H1 (cell line): ENCODE measurements at regions not wholly inside any gene's neighbourhood (a gene's known extent, or its start where the extent isn't known, plus 50 kb on each side); places are given as distances from the start of the nearest gene placed in this dataset.

Experiments used
- CTCF ChIA-PET: fragments of 300-600 bp; sonication (Branson Sonifier 250); formaldehyde crosslinking; loops from one replicate; lab custom pipeline; 2021; ENCODE audit not compliant: partially characterized antibody; lab: Charles Lee
- POLR2A ChIA-PET: fragments of 300-600 bp; sonication (Branson Sonifier 250); formaldehyde crosslinking; loops from one replicate; lab custom pipeline; 2021; ENCODE audit warnings: inconsistent platforms; ENCODE audit not compliant: partially characterized antibody; lab: Charles Lee
- DNase-seq, 2 experiments: peaks; one replicate each; pipeline versions ENCODE4 v3.0.0 to v3.0.0-alpha.2; 2010 to 2022; ENCODE audit warnings: low spot score in 2 of 2, low read depth in 1 of 2, mixed read lengths in 1 of 2
- FAIRE-seq: peaks from 2 replicates; lab custom pipeline; 2011; peaks lifted over from hg19 to GRCh38; lab: Jason Lieb, UNC
- H2AFZ ChIP-seq: 2 replicates; pipeline ENCODE4 v1.8.1; 2012; ENCODE audit warnings: low read length, inconsistent platforms
- H2AK5ac ChIP-seq: 2 replicates; pipeline ENCODE4 v1.6.1; 2013; ENCODE audit warnings: low read depth, low read length
- H2BK120ac ChIP-seq: replicated peaks from 2 replicates; pipeline ENCODE3; 2013; ENCODE audit warnings: low read depth, low read length, inconsistent platforms
- H2BK12ac ChIP-seq: 2 replicates; pipeline ENCODE4 v1.6.1; 2013; ENCODE audit warnings: low read depth, low read length
- H2BK15ac ChIP-seq: 2 replicates; pipeline ENCODE4 v1.6.1; 2013; ENCODE audit warnings: low read length
- H2BK20ac ChIP-seq: 2 replicates; pipeline ENCODE4 v1.6.1; 2013; ENCODE audit warnings: low read length
- H2BK5ac ChIP-seq: 2 replicates; pipeline ENCODE4 v1.6.1; 2013; ENCODE audit warnings: low read depth, low read length
- H3K14ac ChIP-seq: 2 replicates; pipeline ENCODE4 v1.6.1; 2013; ENCODE audit warnings: inconsistent platforms; ENCODE audit not compliant: insufficient read length
- H3K18ac ChIP-seq: 2 replicates; pipeline ENCODE4 v1.6.1; 2013; ENCODE audit warnings: low read length; ENCODE audit errors: extremely low read depth
- H3K23ac ChIP-seq: 2 replicates; pipeline ENCODE4 v1.6.1; 2013; ENCODE audit warnings: inconsistent platforms; ENCODE audit not compliant: insufficient read length
- H3K23me2 ChIP-seq: 2 replicates; pipeline ENCODE4 v1.6.1; 2013; ENCODE audit warnings: low read depth, low read length
- H3K27ac ChIP-seq: 2 replicates; pipeline ENCODE4 v1.6.1; 2011; ENCODE audit warnings: low read depth, low read length, inconsistent platforms
- H3K27me3 ChIP-seq, 4 experiments: replicated peaks in 1 of 4; 1 replicate in 1 of 4; 2 replicates in 3 of 4; pipeline versions ENCODE4 v1.6.1 to v1.8.1; 2011 to 2013; ENCODE audit warnings: low read length in 3 of 4, mild to moderate bottlenecking in 3 of 4, inconsistent platforms in 2 of 4, mixed read lengths in 2 of 4, moderate library complexity in 1 of 4; ENCODE audit not compliant: control insufficient read depth in 3 of 4, insufficient read depth in 3 of 4; ENCODE audit errors: extremely low read depth in 1 of 4
- H3K36me3 ChIP-seq, 4 experiments: 2 replicates each; pipeline versions ENCODE4 v1.6.1 to v1.8.1; 2011 to 2013; ENCODE audit warnings: mild to moderate bottlenecking in 4 of 4, low read length in 3 of 4, moderate library complexity in 2 of 4, control low read depth in 1 of 4, inconsistent platforms in 1 of 4; ENCODE audit not compliant: insufficient read depth in 4 of 4, control insufficient read depth in 2 of 4
- H3K4ac ChIP-seq: replicated peaks from 2 replicates; pipeline ENCODE3; 2013; ENCODE audit warnings: low read length, low read depth, mixed read lengths, inconsistent platforms; ENCODE audit not compliant: insufficient read length
- H3K4me1 ChIP-seq, 4 experiments: replicated peaks in 1 of 4; 1 replicate in 1 of 4; 2 replicates in 3 of 4; pipeline versions ENCODE4 v1.6.1 to v1.8.1; 2011 to 2013; ENCODE audit warnings: low read length in 3 of 4, inconsistent platforms in 2 of 4, mixed read lengths in 1 of 4; ENCODE audit not compliant: insufficient read depth in 4 of 4, control insufficient read depth in 3 of 4
- H3K4me2 ChIP-seq, 2 experiments: 2 replicates each; pipeline versions ENCODE4 v1.6.1 to v1.8.1; 2011 to 2013; ENCODE audit warnings: low read depth in 2 of 2, low read length in 2 of 2, control low read depth in 1 of 2, inconsistent platforms in 1 of 2, mild to moderate bottlenecking in 1 of 2; ENCODE audit not compliant: insufficient read depth in 1 of 2
- H3K4me3 ChIP-seq, 4 experiments: fragments of 200-600, 300-600 bp in 1 of 4; sonication (generic), shearing (Covaris generic), sonication (Bioruptor Twin) in 1 of 4; 2 replicates each; pipeline versions ENCODE4 v1.5.1 to v1.8.1; 2011 to 2016; ENCODE audit warnings: low read length in 4 of 4, low read depth in 3 of 4, control low read depth in 2 of 4, inconsistent platforms in 2 of 4, mild to moderate bottlenecking in 2 of 4, mixed read lengths in 1 of 4, moderate library complexity in 1 of 4; ENCODE audit not compliant: insufficient read depth in 2 of 4; ENCODE audit errors: extremely low read depth in 1 of 4
- H3K56ac ChIP-seq: replicated peaks from 2 replicates; pipeline ENCODE3; 2013; ENCODE audit warnings: low read depth, mild to moderate bottlenecking, mixed read lengths, low read length, inconsistent platforms; ENCODE audit not compliant: insufficient read length
- H3K79me1 ChIP-seq: 2 replicates; pipeline ENCODE4 v1.6.1; 2013; ENCODE audit warnings: low read depth, low read length, control low read depth
- H3K79me2 ChIP-seq, 2 experiments: 2 replicates each; pipeline versions ENCODE4 v1.6.1 to v1.8.1; 2012 to 2013; ENCODE audit warnings: low read length in 2 of 2, mild to moderate bottlenecking in 2 of 2, inconsistent platforms in 1 of 2; ENCODE audit not compliant: insufficient read depth in 2 of 2, control insufficient read depth in 1 of 2
- H3K9ac ChIP-seq, 4 experiments: replicated peaks in 1 of 4; 1 replicate in 1 of 4; 2 replicates in 3 of 4; pipeline versions ENCODE4 v1.6.1 to v1.8.1; 2011 to 2013; ENCODE audit warnings: low read depth in 3 of 4, low read length in 3 of 4, control low read depth in 2 of 4, mild to moderate bottlenecking in 2 of 4, moderate library complexity in 2 of 4, inconsistent platforms in 1 of 4; ENCODE audit errors: extremely low read depth in 1 of 4
- H3K9me3 ChIP-seq, 2 experiments: 2 replicates each; pipeline versions ENCODE4 v1.6.1 to v1.8.1; 2012 to 2013; ENCODE audit warnings: mild to moderate bottlenecking in 2 of 2, moderate library complexity in 2 of 2, control low read depth in 1 of 2, inconsistent platforms in 1 of 2, low read depth in 1 of 2, low read length in 1 of 2, mixed read lengths in 1 of 2; ENCODE audit not compliant: insufficient read depth in 2 of 2
- H4K20me1 ChIP-seq, 2 experiments: replicated peaks in 1 of 2; 2 replicates each; pipeline versions ENCODE3 to v1.8.1; 2011 to 2013; ENCODE audit warnings: inconsistent platforms in 2 of 2, low read length in 2 of 2, mild to moderate bottlenecking in 1 of 2; ENCODE audit not compliant: insufficient read depth in 2 of 2, control insufficient read depth in 1 of 2
- H4K5ac ChIP-seq: 2 replicates; pipeline ENCODE4 v1.6.1; 2013; ENCODE audit warnings: low read length, low read depth, mixed read lengths, inconsistent platforms; ENCODE audit not compliant: insufficient read length
- H4K8ac ChIP-seq: 2 replicates; pipeline ENCODE4 v1.8.0; 2013; ENCODE audit warnings: mild to moderate bottlenecking, moderate library complexity, low read length, inconsistent platforms; ENCODE audit not compliant: insufficient read depth; ENCODE audit errors: extremely low read depth
- H4K91ac ChIP-seq: replicated peaks from 2 replicates; pipeline ENCODE3; 2013; ENCODE audit warnings: low read length, mixed read lengths, inconsistent platforms; ENCODE audit not compliant: insufficient read length
- BACH1 ChIP-seq: IDR thresholded peaks from 2 replicates; pipeline ENCODE4 v1.6.1; 2012; ENCODE audit warnings: low read length, improper control_type of control experiment
- EZH2 ChIP-seq: fragments of 200-600 bp; sonication (generic); IDR thresholded peaks from 2 replicates; pipeline ENCODE4 v1.7.1; 2012; ENCODE audit warnings: low read depth, mild to moderate bottlenecking, moderate library complexity, low read length, inconsistent platforms; ENCODE audit not compliant: severe bottlenecking
- SAP30 ChIP-seq: fragments of 300-600 bp; sonication (generic); IDR thresholded peaks from 2 replicates; pipeline ENCODE4 v1.7.1; 2012; ENCODE audit warnings: low read length, moderate library complexity, mild to moderate bottlenecking, inconsistent platforms; ENCODE audit not compliant: insufficient read depth, insufficient replicate concordance
- TAF7 ChIP-seq: optimal IDR thresholded peaks from 2 replicates; pipeline ENCODE3; 2011; ENCODE audit warnings: low read depth, mild to moderate bottlenecking, inconsistent platforms, low read length, moderate library complexity, borderline replicate concordance

- no peaks in the 10 kb centered on the region for H3K23me2 ChIP-seq
- no peaks in the 10 kb centered on the region for H3K36me3 ChIP-seq
- H4K91ac ChIP-seq, result no peak overlapping the region
- no peak overlapping the region for H2AK5ac ChIP-seq
- H3K56ac ChIP-seq, result no peak overlapping the region
- peaks cover 0 to 2% (median 0%) of the 10 kb centered on the region in 4 experiments; a peak in 1 of 7 replicates for H3K27me3 ChIP-seq
- H3K14ac ChIP-seq, result no peak overlapping the region
- no peak overlapping the region for H3K9ac ChIP-seq
- no peak for DNase-seq
- H3K79me1 ChIP-seq, result no peaks in the 10 kb centered on the region
- H2BK20ac ChIP-seq, result no peak overlapping the region
- H3K79me2 ChIP-seq, result no peaks in the 10 kb centered on the region
- CTCF ChIA-PET, result no interaction called here
- H3K18ac ChIP-seq, result no peak overlapping the region
- H3K4me1 ChIP-seq, result peaks cover 0 to 8% (median 4%) of the 10 kb centered on the region in 4 experiments; a peak in 2 of 7 replicates
- H2BK12ac ChIP-seq, result no peak overlapping the region
- H4K20me1 ChIP-seq, result no peaks in the 10 kb centered on the region
- H3K9me3 ChIP-seq, result no peaks in the 10 kb centered on the region; a peak in 1 of 4 replicates
- FAIRE-seq, result no peak
- no peak overlapping the region for H2BK120ac ChIP-seq
- no peak overlapping the region for H4K5ac ChIP-seq
- no peak overlapping the region for H3K4me3 ChIP-seq
- H3K4me2 ChIP-seq, result no peak overlapping the region
- H3K23ac ChIP-seq, result no peak overlapping the region
- no peak overlapping the region for H2BK5ac ChIP-seq
- H2AFZ ChIP-seq, result no peak overlapping the region
- H2BK15ac ChIP-seq, result no peak overlapping the region
- no peak overlapping the region for H4K8ac ChIP-seq
- POLR2A ChIA-PET, result no interaction called here
- no peak overlapping the region for H3K4ac ChIP-seq
- H3K27ac ChIP-seq, result no peak overlapping the region
- TF ChIP-seq TAF7 (no peak), BACH1 (no peak), EZH2 (no peak), SAP30 (no peak)
Observed at GRCh38 chr14:83709116-83709515, 1820.8 kb upstream of the FLRT2 start.
